ENCODE measurements at regions not wholly inside any gene's neighbourhood (a gene's known extent, or its start where the extent isn't known, plus 50 kb on each side); places are given as distances from the start of the nearest gene placed in this dataset.

- intact Hi-C loops (cut with micrococcal nuclease) = no loop called here
- no peaks in the 10 kb centered on the region for H3K4me1 Mint-ChIP-seq
- H3K4me3 Mint-ChIP-seq = no peak overlapping the region
- no peaks in the 10 kb centered on the region for H3K27me3 Mint-ChIP-seq
- H3K9me3 Mint-ChIP-seq = peaks cover 7% of the 10 kb centered on the region
- TF ChIP-seq CTCF (IDR thresholded peaks at IDR 0.05) = no peak
- ATAC-seq (ENCODE audit: low read depth) = no peak
- ChIA-PET CTCF (no interaction called here), POLR2A (no interaction called here)
- no peaks in the 10 kb centered on the region for H3K36me3 Mint-ChIP-seq (ENCODE audit: low read depth)
- no peak for DNase-seq
- H3K27ac Mint-ChIP-seq = no peak overlapping the region
Measured at GRCh38 chr10:128774979-128775378, 648.8 kb upstream of the MKI67 start.

- Mint-ChIP-seq H3K27me3 (no peaks in the 10 kb centered on the region), H3K27ac (no peak overlapping the region), H3K9me3 (peaks cover 7% of the 10 kb centered on the region), H3K4me1 (no peaks in the 10 kb centered on the region), H3K36me3 (ENCODE audit: low read depth) (no peaks in the 10 kb centered on the region), H3K4me3 (no peak overlapping the region)
- no peak for DNase-seq
- ATAC-seq (ENCODE audit: low read depth) = no peak
- CTCF ChIA-PET = no interaction called here
- TF ChIP-seq CTCF (IDR thresholded peaks at IDR 0.05) = no peak
- intact Hi-C loops (cut with micrococcal nuclease) = no loop called here
- POLR2A ChIA-PET = no interaction called here
Measured at GRCh38 chr10:128775743-128776142, 649.5 kb upstream of the MKI67 start.

GRCh38 chr10:128776673-128777252, 650.5 kb upstream of the MKI67 start:
- no peak for DNase-seq
- CTCF ChIA-PET = no interaction called here
- no peaks in the 10 kb centered on the region for H3K4me1 Mint-ChIP-seq
- ATAC-seq (ENCODE audit: low read depth) = no peak
- H3K4me3 Mint-ChIP-seq = no peak overlapping the region
- H3K27ac Mint-ChIP-seq = no peak overlapping the region
- no peaks in the 10 kb centered on the region for H3K27me3 Mint-ChIP-seq
- no peaks in the 10 kb centered on the region for H3K36me3 Mint-ChIP-seq (ENCODE audit: low read depth)
- peaks cover 7% of the 10 kb centered on the region for H3K9me3 Mint-ChIP-seq
- POLR2A ChIA-PET = no interaction called here
- TF ChIP-seq CTCF (IDR thresholded peaks at IDR 0.05) = no peak
- intact Hi-C loops (cut with micrococcal nuclease) = no loop called here

GRCh38 chr10:128777342-128777741, 651.1 kb upstream of the MKI67 start:
- intact Hi-C loops (cut with micrococcal nuclease) = no loop called here
- ChIA-PET CTCF (no interaction called here), POLR2A (no interaction called here)
- Mint-ChIP-seq H3K36me3 (ENCODE audit: low read depth) (no peaks in the 10 kb centered on the region), H3K27ac (no peak overlapping the region), H3K27me3 (no peaks in the 10 kb centered on the region), H3K9me3 (peaks cover 2% of the 10 kb centered on the region), H3K4me1 (no peaks in the 10 kb centered on the region), H3K4me3 (no peak overlapping the region)
- ATAC-seq (ENCODE audit: low read depth) (no peak), DNase-seq (no peak)
- TF ChIP-seq CTCF (IDR thresholded peaks at IDR 0.05) = no peak

- DNase-seq (no peak), ATAC-seq (ENCODE audit: low read depth) (no peak)
- H3K4me3 Mint-ChIP-seq = no peak overlapping the region
- intact Hi-C loops (cut with micrococcal nuclease) = no loop called here
- H3K36me3 Mint-ChIP-seq (ENCODE audit: low read depth) = no peaks in the 10 kb centered on the region
- CTCF ChIA-PET = no interaction called here
- H3K4me1 Mint-ChIP-seq = no peaks in the 10 kb centered on the region
- no peaks in the 10 kb centered on the region for H3K9me3 Mint-ChIP-seq
- no peak overlapping the region for H3K27ac Mint-ChIP-seq
- POLR2A ChIA-PET = no interaction called here
- no peaks in the 10 kb centered on the region for H3K27me3 Mint-ChIP-seq
- no peak for TF ChIP-seq CTCF (IDR thresholded peaks at IDR 0.05)
Measured at GRCh38 chr10:128779416-128779815, 653.2 kb upstream of the MKI67 start.
